A172 (cell line): ENCODE measurements at regions not wholly inside any gene's neighbourhood (a gene's known extent, or its start where the extent isn't known, plus 50 kb on each side); places are given as distances from the start of the nearest gene placed in this dataset.

ENCODE experiments used
- DNase-seq: peaks from one replicate; pipeline ENCODE4 v3.0.0-alpha.2; 2015; ENCODE audit warnings: low spot score

- no peak for DNase-seq
These were observed 66.3 kb upstream of the SP4 start for GRCh38 chr7:21361413-21362125.

- no peak for DNase-seq
These were observed 63.0 kb upstream of the SP4 start for GRCh38 chr7:21364801-21365271.

- DNase-seq, result peak; percentile 81
These were observed 61.8 kb upstream of the SP4 start for GRCh38 chr7:21365866-21366624.

GRCh38 chr7:21367081-21367480, 60.8 kb upstream of the SP4 start:
- DNase-seq, result no peak

GRCh38 chr7:21367537-21367936, 60.3 kb upstream of the SP4 start:
- DNase-seq, result no peak

GRCh38 chr7:21368317-21368716, 59.6 kb upstream of the SP4 start:
- no peak for DNase-seq

- no peak for DNase-seq
These were observed 57.5 kb upstream of the SP4 start for GRCh38 chr7:21370283-21370982.

- no peak for DNase-seq
These were observed 56.5 kb upstream of the SP4 start for GRCh38 chr7:21371360-21371759.

- DNase-seq, result no peak
These were observed 54.9 kb upstream of the SP4 start for GRCh38 chr7:21373031-21373430.

- DNase-seq, result no peak
These were observed 53.7 kb upstream of the SP4 start for GRCh38 chr7:21374134-21374533.

- DNase-seq, result no peak
These were observed 50.3 kb upstream of the SP4 start for GRCh38 chr7:21377545-21377944.
